ENCODE measurements at regions not wholly inside any gene's neighbourhood (a gene's known extent, or its start where the extent isn't known, plus 50 kb on each side); places are given as distances from the start of the nearest gene placed in this dataset.
A peak's percentile ranks its signal among the peaks of the same experiment; 100 is the strongest.

- DNase-seq, result no peak
Observed at GRCh38 chr3:157573780-157574378, 70.7 kb upstream of the VEPH1 start.

DNA sequence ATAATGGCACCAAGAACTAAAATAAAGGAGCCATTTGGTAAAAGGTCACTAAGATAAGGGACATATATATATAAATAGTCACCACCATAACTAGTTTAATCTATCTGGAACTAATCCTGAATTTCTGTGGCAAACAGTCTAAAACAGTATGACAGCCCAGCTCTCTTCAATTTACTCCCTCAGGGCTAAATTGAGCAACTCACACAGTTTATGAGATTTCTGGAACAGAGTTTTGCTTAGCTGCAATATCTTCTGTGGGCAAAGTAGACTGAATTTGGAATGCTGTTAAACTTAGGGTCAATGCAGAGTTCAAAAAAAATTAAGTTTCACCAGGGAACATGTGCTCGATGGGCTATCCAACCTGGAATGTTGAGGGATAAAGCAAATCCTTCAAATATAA, 70.1 kb upstream of the VEPH1 start:
- DNase-seq, result no peak

GRCh38 chr3:157572559-157573270, 69.5 kb upstream of the VEPH1 start:
- peak; percentile 70 to 82 (median 81) for DNase-seq

DNA sequence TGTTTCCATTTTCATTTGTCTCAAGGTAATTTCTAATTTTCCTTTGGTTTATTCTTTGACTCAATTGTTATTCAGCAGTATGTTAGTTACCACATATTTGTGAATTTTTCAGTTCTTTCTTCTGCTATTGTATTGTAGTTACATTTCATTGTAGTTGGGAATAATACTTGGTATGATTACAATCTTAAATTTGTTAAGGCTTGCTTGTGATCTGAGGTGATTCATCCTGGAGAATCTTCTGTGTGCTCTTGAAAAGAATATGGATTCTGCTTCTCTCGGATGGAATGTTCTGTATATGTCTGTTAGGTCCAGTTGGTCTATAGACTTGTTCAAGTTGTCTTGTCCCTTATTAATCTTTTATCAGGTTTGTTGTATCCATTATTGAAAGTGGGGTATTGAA, 63.4 kb upstream of the VEPH1 start:
- DNase-seq, result no peak

DNA sequence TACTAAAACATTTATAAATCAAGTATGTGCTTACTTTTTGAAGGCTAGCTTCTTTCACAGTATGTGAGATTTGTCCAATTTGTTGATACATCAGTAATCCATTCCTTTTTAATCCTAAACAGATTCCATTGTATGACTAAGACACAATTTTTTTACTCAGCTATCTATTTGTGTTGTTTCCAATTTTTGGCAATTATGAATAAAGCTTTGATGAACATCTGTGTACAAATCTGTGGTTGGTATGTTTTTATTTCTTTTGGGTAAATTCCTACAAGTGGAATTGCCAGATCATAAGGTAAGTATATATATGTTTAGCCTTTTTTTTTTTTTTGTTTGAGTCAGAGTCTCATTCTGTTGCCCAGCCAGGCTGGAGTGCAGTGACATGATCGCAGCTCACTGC, 56.2 kb upstream of the VEPH1 start:
- no peak for DNase-seq
